ENCODE measurements at regions not wholly inside any gene's neighbourhood (a gene's known extent, or its start where the extent isn't known, plus 50 kb on each side); places are given as distances from the start of the nearest gene placed in this dataset.

GRCh38 chr11:105553025-105553424 is 56.8 kb upstream of the GRIA4 start:
- TF ChIP-seq CTCF (IDR thresholded peaks at IDR 0.05; ENCODE audit: borderline replicate concordance, extremely low read depth, low read length, poor library complexity, severe bottlenecking) (no peak), EZH2 (IDR thresholded peaks at IDR 0.05; ENCODE audit: borderline replicate concordance, low read depth, low read length, severe bottlenecking) (no peak)

Data from DND-41 (cell line).